K562 (cell line): ENCODE measurements at regions not wholly inside any gene's neighbourhood (a gene's known extent, or its start where the extent isn't known, plus 50 kb on each side); places are given as distances from the start of the nearest gene placed in this dataset.

Source experiments
- ARID3B ChIP-seq: fragments of 250-450 bp; sonication (Bioruptor Pico); IDR thresholded peaks from 2 replicates; pipeline ENCODE4 v1.4.0; 2020; ENCODE audit warnings: borderline replicate concordance
- CBX3 ChIP-seq, 2 experiments: IDR thresholded peaks; 1 replicate in 1 of 2; 2 replicates in 1 of 2; pipeline ENCODE4 v1.6.1; 2012; ENCODE audit warnings: inconsistent platforms in 2 of 2, low read length in 2 of 2, borderline replicate concordance in 1 of 2, control low read depth in 1 of 2
- CEBPB ChIP-seq: fragments of 450-650 bp; IDR thresholded peaks from 2 replicates; pipeline ENCODE4 v1.6.1; 2016; ENCODE audit warnings: missing genetic modification characterization, missing compliant biosample characterization
- CHCHD3 ChIP-seq: fragments of 250-450 bp; sonication (Bioruptor Pico); IDR thresholded peaks from 2 replicates; pipeline ENCODE4 v2.1.2; 2022; ENCODE audit warnings: mild to moderate bottlenecking
- ETV5 ChIP-seq: sonication (generic); formaldehyde crosslinking; IDR thresholded peaks from 2 replicates; pipeline ENCODE4 v1.4.0; 2020; ENCODE audit warnings: low read depth, mild to moderate bottlenecking, missing genetic modification reagents
- HMG20B ChIP-seq: fragments of 250-450 bp; sonication (Bioruptor Pico); IDR thresholded peaks from 2 replicates; pipeline ENCODE4 v1.5.0; 2021; ENCODE audit warnings: mild to moderate bottlenecking
- LCOR ChIP-seq: sonication (generic); formaldehyde crosslinking; IDR thresholded peaks from 2 replicates; pipeline ENCODE4 v1.8.0; 2022; ENCODE audit warnings: mild to moderate bottlenecking, missing genetic modification reagents
- NFIX ChIP-seq: fragments of 250-450 bp; sonication (Bioruptor Pico); IDR thresholded peaks from 2 replicates; pipeline ENCODE4 v1.4.0; 2020; ENCODE audit warnings: low read depth, mild to moderate bottlenecking, moderate library complexity
- SMARCC2 ChIP-seq: fragments of 450-650 bp; IDR thresholded peaks from 2 replicates; pipeline ENCODE4 v1.6.1; 2017; ENCODE audit warnings: antibody characterized with exemption, moderate library complexity, mild to moderate bottlenecking, low read depth
- SMARCE1 ChIP-seq: fragments of 450-650 bp; IDR thresholded peaks from 2 replicates; pipeline ENCODE4 v1.7.1; 2016; ENCODE audit warnings: mild to moderate bottlenecking
- SREBF2 ChIP-seq: sonication (generic); formaldehyde crosslinking; IDR thresholded peaks from 2 replicates; pipeline ENCODE4 v1.4.0; 2020; ENCODE audit warnings: mild to moderate bottlenecking, missing genetic modification reagents
- THRAP3 ChIP-seq: fragments of 450-650 bp; IDR thresholded peaks from 2 replicates; pipeline ENCODE4 v1.6.1; 2016; ENCODE audit warnings: mild to moderate bottlenecking, inconsistent platforms, borderline replicate concordance
- ZBTB7A ChIP-seq: IDR thresholded peaks from 2 replicates; pipeline ENCODE4 v1.6.1; 2011; ENCODE audit warnings: low read depth, mild to moderate bottlenecking, low read length, moderate library complexity, borderline replicate concordance; ENCODE audit not compliant: control insufficient read depth
- ZC3H8 ChIP-seq: fragments of 450-650 bp; IDR thresholded peaks from 2 replicates; pipeline ENCODE4 v1.6.1; 2017
- ZNF318 ChIP-seq, 2 experiments: fragments of 450-650 bp; IDR thresholded peaks; 2 replicates each; pipeline ENCODE4 v1.6.1; 2016; ENCODE audit warnings: mild to moderate bottlenecking in 2 of 2, borderline replicate concordance in 1 of 2, low read depth in 1 of 2, moderate library complexity in 1 of 2
- ZNF395 ChIP-seq: fragments of 200-800 bp; sonication (Bioruptor generic); IDR thresholded peaks from 2 replicates; pipeline ENCODE4 v1.6.1; 2017; ENCODE audit warnings: missing genetic modification characterization, missing compliant biosample characterization
- ZNF589 ChIP-seq: fragments of 200-800 bp; sonication (Bioruptor generic); IDR thresholded peaks from 2 replicates; pipeline ENCODE4 v1.6.1; 2016; ENCODE audit warnings: low read depth, missing genetic modification characterization, missing compliant biosample characterization
- ZNF79 ChIP-seq: fragments of 250-450 bp; sonication (Bioruptor Pico); IDR thresholded peaks from 2 replicates; pipeline ENCODE4 v1.4.0; 2020; ENCODE audit warnings: low read depth, mild to moderate bottlenecking, moderate library complexity

GRCh38 chr1:65066766-65067490 lies 81.1 kb upstream of the AK4 start (continued):
- TF ChIP-seq ZNF318 (IDR thresholded peaks at IDR 0.05; ENCODE audit: borderline replicate concordance in 1 of 2, low read depth in 1 of 2) = no peak
- no peak for TF ChIP-seq ETV5 (CRISPR knock-in tag)
- TF ChIP-seq SMARCE1 = 0 out of 2 replicates have a peak, but pooled peaks have one; percentile 13
- TF ChIP-seq SREBF2 (CRISPR knock-in tag) = no peak
- TF ChIP-seq CHCHD3 (CRISPR knock-in tag) = no peak
- TF ChIP-seq ZNF395 (CRISPR knock-in tag) = no peak
- no peak for TF ChIP-seq THRAP3
- peak; percentile 49; the same call in 1 of the 2 replicates for TF ChIP-seq ZBTB7A
- no peak for TF ChIP-seq ARID3B
- TF ChIP-seq ZNF589 = no peak
- no peak for TF ChIP-seq ZNF79 (CRISPR knock-in tag)
- peak; percentile 77 for TF ChIP-seq CEBPB (tag)
- TF ChIP-seq NFIX (CRISPR knock-in tag) = no peak
- TF ChIP-seq ZC3H8 = no peak
- no peak for TF ChIP-seq CBX3 (IDR thresholded peaks at IDR 0.05; ENCODE audit: borderline replicate concordance in 1 of 2, low read length in 2 of 2)
- TF ChIP-seq LCOR = 0 out of 2 replicates have a peak, but pooled peaks have one; percentile 40
- no peak for TF ChIP-seq SMARCC2
- TF ChIP-seq HMG20B (CRISPR knock-in tag) = no peak
